ENCODE measurements at regions not wholly inside any gene's neighbourhood (a gene's known extent, or its start where the extent isn't known, plus 50 kb on each side); places are given as distances from the start of the nearest gene placed in this dataset.

GRCh38 chr14:97878727-97879126 is 1081.5 kb downstream of the VRK1 start:
- DNase-seq (ENCODE audit: low spot score) (no peak), ATAC-seq (no peak), FAIRE-seq (no peak)
- no peak overlapping the region for H3K27ac ChIP-seq (ENCODE audit: extremely low read length, insufficient read depth, low read length)
- TF ChIP-seq ZNF704 (CRISPR knock-in tag; IDR thresholded peaks at IDR 0.05; ENCODE audit: borderline replicate concordance) (no peak), ZNF234 (CRISPR knock-in tag; conservative IDR thresholded peaks at IDR 0.05) (no peak), ZSCAN21 (CRISPR knock-in tag; IDR thresholded peaks at IDR 0.05; ENCODE audit: borderline replicate concordance) (no peak), ZNF557 (CRISPR knock-in tag; IDR thresholded peaks at IDR 0.05) (no peak), ZMAT5 (CRISPR knock-in tag; IDR thresholded peaks at IDR 0.05; ENCODE audit: borderline replicate concordance, low read depth) (no peak), DZIP1 (CRISPR knock-in tag; IDR thresholded peaks at IDR 0.05) (no peak), TIGD3 (CRISPR knock-in tag; IDR thresholded peaks at IDR 0.05; ENCODE audit: borderline replicate concordance) (no peak)
- no peak overlapping the region for H3K9ac ChIP-seq (ENCODE audit: insufficient read depth, low read depth, low read length)
- ChIA-PET POLR2A (no interaction called here), CTCF (ENCODE audit: low intra/inter-chr PET ratio, low total read pairs) (no interaction called here)
- no TSS peak for BruUV-seq (replicated peaks)
- peaks cover 85% of the 10 kb centered on the region for H3K9me3 ChIP-seq (ENCODE audit: low read length)
- H3K4me1 ChIP-seq (ENCODE audit: insufficient read depth, low read length), result no peaks in the 10 kb centered on the region
- H3K4me3 ChIP-seq (replicated peaks in 1 of 3; ENCODE audit: insufficient read depth in 1 of 3, low read depth in 2 of 3, low read length in 3 of 3), result no peak overlapping the region
- intact Hi-C loops (cut with micrococcal nuclease; ENCODE audit: unreplicated experiment) (no loop called here), in situ Hi-C loops (cut with HindIII; ENCODE audit: extremely low pct_ligation_motif_present, low pct_unique_long_range_greater_than_20kb) (no loop called here)
- H3K36me3 ChIP-seq (replicated peaks in 1 of 2; ENCODE audit: control insufficient read depth in 1 of 2, insufficient read depth in 2 of 2, low read length in 2 of 2), result no peaks in the 10 kb centered on the region
- no peaks in the 10 kb centered on the region for H3K79me2 ChIP-seq (ENCODE audit: insufficient read depth, low read length)
- H3K4me2 ChIP-seq (ENCODE audit: low read depth, low read length), result no peak overlapping the region
- H3K27me3 ChIP-seq (ENCODE audit: control insufficient read depth in 1 of 2, insufficient read depth in 2 of 2, low read length in 2 of 2), result no peaks in the 10 kb centered on the region
- no peak overlapping the region for H2AFZ ChIP-seq (ENCODE audit: low read length)
- no peaks in the 10 kb centered on the region for H4K20me1 ChIP-seq (ENCODE audit: insufficient read depth, low read length)
- WGBS (ENCODE audit: low lambda C conversion rate), result 5% methylated on average over 5 of the region's 5 CpGs

Measured in HepG2 (cell line).